CD4-positive, alpha-beta T cell treated with Interleukin-1 beta for 1 hour (primary cell): ENCODE measurements at regions not wholly inside any gene's neighbourhood (a gene's known extent, or its start where the extent isn't known, plus 50 kb on each side); places are given as distances from the start of the nearest gene placed in this dataset.

Experiments
- DNase-seq, 2 donors: peaks; one replicate each; pipeline ENCODE4 v3.0.0-alpha.2; 2020 to 2022

GRCh38 chr2:24439971-24440340 lies 51.1 kb upstream of the NCOA1 start:
- DNase-seq = no peak

GRCh38 chr2:24439280-24439970 lies 51.6 kb upstream of the NCOA1 start:
- no peak for DNase-seq

GRCh38 chr2:24438106-24438505 lies 52.9 kb upstream of the NCOA1 start:
- DNase-seq = no peak

- no peak for DNase-seq
Measured at GRCh38 chr2:24435391-24436316, 55.4 kb upstream of the NCOA1 start.

- no peak for DNase-seq
Measured at GRCh38 chr2:24434541-24434940, 56.5 kb upstream of the NCOA1 start.

- no peak for DNase-seq
Measured at GRCh38 chr2:24432735-24433134, 58.3 kb upstream of the NCOA1 start.

GRCh38 chr2:24432121-24432520 lies 58.9 kb upstream of the NCOA1 start:
- no peak for DNase-seq

- DNase-seq = no peak
Measured at GRCh38 chr2:24429197-24430074, 61.6 kb upstream of the NCOA1 start.

GRCh38 chr2:24424387-24424786 lies 64.1 kb upstream of the ITSN2 start:
- DNase-seq = no peak

GRCh38 chr2:24423095-24423494 lies 62.8 kb upstream of the ITSN2 start:
- no peak for DNase-seq

GRCh38 chr2:24421668-24422067 lies 61.3 kb upstream of the ITSN2 start:
- DNase-seq = peak; percentile 45 to 56

GRCh38 chr2:24420373-24420772 lies 60.0 kb upstream of the ITSN2 start:
- DNase-seq = no peak

GRCh38 chr2:24418166-24418841 lies 58.0 kb upstream of the ITSN2 start:
- no peak for DNase-seq

GRCh38 chr2:24412812-24413211 lies 52.5 kb upstream of the ITSN2 start:
- no peak for DNase-seq

- DNase-seq = no peak
Measured at GRCh38 chr2:24411488-24412151, 51.3 kb upstream of the ITSN2 start.

- no peak for DNase-seq
Measured at GRCh38 chr2:24410976-24411375, 50.6 kb upstream of the ITSN2 start.

GRCh38 chr2:24409700-24410556 lies 49.6 kb upstream of the ITSN2 start:
- DNase-seq = peak; percentile 39 to 66
